Skeletal muscle satellite cell (primary cell): ENCODE measurements at regions not wholly inside any gene's neighbourhood (a gene's known extent, or its start where the extent isn't known, plus 50 kb on each side); places are given as distances from the start of the nearest gene placed in this dataset.
"Not testable (repeated sequence)": the region's sequence is repeated elsewhere in the genome, so short reads cannot be mapped to it uniquely, and the experiment has no call there.

Experiments used
- H3K27me3 ChIP-seq: 2 replicates; pipeline ENCODE4 v1.7.0; 2013; ENCODE audit warnings: low read length; ENCODE audit not compliant: control insufficient read depth, insufficient read depth
- H3K36me3 ChIP-seq: 2 replicates; pipeline ENCODE4 v1.7.0; 2013; ENCODE audit warnings: mild to moderate bottlenecking, control low read depth, low read length; ENCODE audit not compliant: insufficient read depth
- H3K4me1 ChIP-seq: 2 replicates; pipeline ENCODE4 v1.7.0; 2013; ENCODE audit warnings: low read length; ENCODE audit not compliant: control insufficient read depth, insufficient read depth
- H3K4me2 ChIP-seq: 2 replicates; pipeline ENCODE4 v1.7.0; 2013; ENCODE audit warnings: mild to moderate bottlenecking, low read length
- H3K4me3 ChIP-seq: 2 replicates; pipeline ENCODE4 v1.7.0; 2013; ENCODE audit warnings: low read length
- H3K9ac ChIP-seq: 2 replicates; pipeline ENCODE4 v1.7.0; 2013; ENCODE audit warnings: mild to moderate bottlenecking, low read depth, low read length, moderate library complexity
- H3K9me3 ChIP-seq: replicated peaks from 2 replicates; pipeline ENCODE4 v1.7.0; 2013; ENCODE audit warnings: mild to moderate bottlenecking, control low read depth, low read length

DNA sequence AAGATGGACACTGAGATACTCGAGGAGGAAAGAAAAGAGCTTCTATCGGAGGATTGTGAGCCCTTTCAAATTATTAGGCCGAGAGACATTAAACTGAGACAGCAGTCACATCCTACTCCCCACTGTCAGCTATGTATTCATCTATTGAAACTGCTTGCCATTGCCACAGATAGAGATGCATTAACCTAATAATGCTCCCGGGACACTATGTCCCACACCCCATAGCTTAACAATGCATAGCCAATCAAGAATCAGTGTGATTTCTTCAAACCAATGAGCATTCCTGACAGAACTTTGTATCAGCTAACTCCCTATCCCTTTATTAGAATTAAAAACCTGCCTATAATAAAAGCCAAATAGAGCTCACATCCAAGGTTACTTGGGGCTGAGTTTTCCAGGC, 118.1 kb upstream of the NEIL3 start:
- H3K36me3 ChIP-seq = no peaks in the 10 kb centered on the region
- no peaks in the 10 kb centered on the region for H3K4me1 ChIP-seq
- H3K9me3 ChIP-seq = no peaks in the 10 kb centered on the region
- H3K27me3 ChIP-seq = no peaks in the 10 kb centered on the region
- H3K4me3 ChIP-seq = no peak overlapping the region
- no peak overlapping the region for H3K4me2 ChIP-seq
- H3K9ac ChIP-seq = no peak overlapping the region

DNA sequence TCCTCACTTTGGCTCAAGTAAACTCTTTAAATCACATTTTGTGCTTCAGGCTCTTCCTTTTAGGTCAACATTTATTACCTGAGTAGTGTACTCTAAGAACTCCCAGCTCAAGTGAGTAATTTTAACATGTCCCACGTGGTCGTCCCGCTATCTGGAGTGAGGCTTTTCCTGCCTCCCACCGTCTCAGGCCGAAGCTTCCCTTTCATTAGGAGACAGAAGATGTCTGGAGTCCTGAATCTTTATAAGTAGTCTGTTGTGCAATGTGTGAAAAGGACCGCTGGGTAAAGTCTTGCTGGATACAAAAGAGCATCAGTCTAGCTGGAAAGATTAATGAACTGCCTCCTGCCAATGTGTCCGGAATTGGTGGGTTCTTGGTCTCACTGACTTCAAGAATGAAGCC, 117.7 kb upstream of the NEIL3 start:
- no peaks in the 10 kb centered on the region for H3K4me1 ChIP-seq
- H3K4me2 ChIP-seq = no peak overlapping the region
- H3K4me3 ChIP-seq = no peak overlapping the region
- no peaks in the 10 kb centered on the region for H3K27me3 ChIP-seq
- no peaks in the 10 kb centered on the region for H3K36me3 ChIP-seq
- H3K9ac ChIP-seq = no peak overlapping the region
- H3K9me3 ChIP-seq = no peaks in the 10 kb centered on the region

GRCh38 chr4:177193024-177193715, 116.5 kb upstream of the NEIL3 start:
- not testable (repeated sequence) for H3K36me3 ChIP-seq

GRCh38 chr4:177194906-177195305, 114.8 kb upstream of the NEIL3 start:
- Histone ChIP-seq H3K4me1 (no peaks in the 10 kb centered on the region), H3K9ac (no peak overlapping the region), H3K4me2 (no peak overlapping the region), H3K36me3 (no peaks in the 10 kb centered on the region), H3K4me3 (no peak overlapping the region), H3K27me3 (no peaks in the 10 kb centered on the region), H3K9me3 (no peaks in the 10 kb centered on the region)

More at GRCh38 chr4:177193024-177193715, 116.5 kb upstream of the NEIL3 start:
- not testable (repeated sequence) for H3K9ac ChIP-seq, H3K4me2 ChIP-seq, H3K9me3 ChIP-seq, H3K4me3 ChIP-seq, H3K27me3 ChIP-seq, H3K4me1 ChIP-seq

DNA sequence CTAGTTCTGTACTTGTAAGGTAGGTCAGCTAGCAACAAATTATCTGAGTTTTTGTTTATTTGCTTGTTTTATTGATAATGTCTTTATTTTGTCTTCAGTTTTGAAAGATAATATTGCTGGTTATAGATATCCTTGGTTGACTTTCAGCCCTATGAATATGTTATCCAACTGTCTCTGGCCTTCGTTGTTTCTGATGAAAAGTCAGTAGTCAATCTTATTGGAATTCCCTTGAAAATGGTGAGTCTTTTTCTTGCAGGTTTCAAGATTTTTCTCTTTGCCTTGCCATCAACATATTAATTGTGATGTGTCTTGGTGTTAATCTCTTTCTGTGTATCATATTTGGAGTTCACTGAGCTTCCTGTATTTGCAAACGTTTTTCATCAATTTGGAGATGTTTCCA, 113.1 kb upstream of the NEIL3 start:
- H3K4me2 ChIP-seq = no peak overlapping the region
- H3K9ac ChIP-seq = no peak overlapping the region
- H3K4me3 ChIP-seq = no peak overlapping the region
- H3K9me3 ChIP-seq = no peaks in the 10 kb centered on the region
- H3K27me3 ChIP-seq = no peaks in the 10 kb centered on the region
- no peaks in the 10 kb centered on the region for H3K36me3 ChIP-seq
- no peaks in the 10 kb centered on the region for H3K4me1 ChIP-seq

GRCh38 chr4:177201614-177202013, 108.1 kb upstream of the NEIL3 start:
- Histone ChIP-seq H3K4me1 (no peaks in the 10 kb centered on the region), H3K4me3 (no peak overlapping the region), H3K9me3 (no peaks in the 10 kb centered on the region), H3K36me3 (no peaks in the 10 kb centered on the region), H3K27me3 (no peaks in the 10 kb centered on the region), H3K4me2 (no peak overlapping the region), H3K9ac (no peak overlapping the region)

- no peaks in the 10 kb centered on the region for H3K4me1 ChIP-seq
- no peak overlapping the region for H3K9ac ChIP-seq
- H3K4me3 ChIP-seq = no peak overlapping the region
- no peaks in the 10 kb centered on the region for H3K27me3 ChIP-seq
- no peak overlapping the region for H3K4me2 ChIP-seq
- H3K36me3 ChIP-seq = no peaks in the 10 kb centered on the region
- no peaks in the 10 kb centered on the region for H3K9me3 ChIP-seq
Measured at GRCh38 chr4:177204126-177204525, 105.5 kb upstream of the NEIL3 start.

DNA sequence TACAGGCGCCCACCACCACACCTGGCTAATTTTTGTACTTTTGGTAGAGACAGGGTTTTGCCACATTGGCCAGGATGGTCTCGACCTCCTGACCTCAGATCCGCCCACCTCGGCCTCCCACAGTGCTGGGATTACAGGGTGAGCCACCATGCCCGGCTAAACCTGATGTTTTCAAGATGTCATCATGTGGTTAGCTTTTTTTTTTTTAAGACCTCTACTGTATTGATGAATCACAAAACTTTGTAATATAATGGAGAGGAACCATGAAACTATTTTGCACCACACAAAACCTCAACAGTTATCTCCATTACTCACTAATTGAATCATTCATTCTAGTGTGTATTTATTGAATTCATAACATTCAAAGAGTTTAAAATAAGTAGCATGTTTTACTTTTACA, 94.7 kb upstream of the NEIL3 start:
- H3K9ac ChIP-seq = no peak overlapping the region
- no peak overlapping the region for H3K4me3 ChIP-seq
- no peaks in the 10 kb centered on the region for H3K9me3 ChIP-seq
- H3K36me3 ChIP-seq = no peaks in the 10 kb centered on the region
- peaks cover 6% of the 10 kb centered on the region for H3K4me1 ChIP-seq
- H3K4me2 ChIP-seq = no peak overlapping the region
- H3K27me3 ChIP-seq = no peaks in the 10 kb centered on the region

DNA sequence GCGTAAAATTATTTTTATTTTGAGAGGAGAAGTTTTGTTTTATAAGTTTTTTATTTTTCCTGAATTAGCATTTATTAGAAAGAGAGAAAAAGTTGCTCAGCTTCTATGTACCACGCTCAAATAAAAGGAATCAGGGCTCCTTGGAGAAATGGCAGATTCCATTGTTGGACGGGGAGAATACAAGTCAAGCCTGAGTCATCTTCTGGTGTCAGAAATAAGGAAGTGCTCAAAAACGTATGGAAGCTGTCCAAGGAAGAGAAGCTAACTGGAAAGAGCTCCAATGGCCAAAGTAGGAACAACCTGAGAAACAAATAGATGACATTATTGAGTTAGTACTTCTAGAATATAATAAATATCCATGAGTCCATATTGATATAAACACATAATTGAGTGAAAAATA, 89.3 kb upstream of the NEIL3 start:
- Histone ChIP-seq H3K9ac (no peak overlapping the region), H3K4me1 (peaks cover 3% of the 10 kb centered on the region), H3K4me3 (no peak overlapping the region), H3K36me3 (no peaks in the 10 kb centered on the region), H3K9me3 (no peaks in the 10 kb centered on the region), H3K27me3 (no peaks in the 10 kb centered on the region), H3K4me2 (no peak overlapping the region)

- H3K9ac ChIP-seq = no peak overlapping the region
- H3K4me3 ChIP-seq = no peak overlapping the region
- H3K36me3 ChIP-seq = no peaks in the 10 kb centered on the region
- no peaks in the 10 kb centered on the region for H3K4me1 ChIP-seq
- H3K9me3 ChIP-seq = no peaks in the 10 kb centered on the region
- no peak overlapping the region for H3K4me2 ChIP-seq
- no peaks in the 10 kb centered on the region for H3K27me3 ChIP-seq
Measured at GRCh38 chr4:177222781-177223180, 86.9 kb upstream of the NEIL3 start.

DNA sequence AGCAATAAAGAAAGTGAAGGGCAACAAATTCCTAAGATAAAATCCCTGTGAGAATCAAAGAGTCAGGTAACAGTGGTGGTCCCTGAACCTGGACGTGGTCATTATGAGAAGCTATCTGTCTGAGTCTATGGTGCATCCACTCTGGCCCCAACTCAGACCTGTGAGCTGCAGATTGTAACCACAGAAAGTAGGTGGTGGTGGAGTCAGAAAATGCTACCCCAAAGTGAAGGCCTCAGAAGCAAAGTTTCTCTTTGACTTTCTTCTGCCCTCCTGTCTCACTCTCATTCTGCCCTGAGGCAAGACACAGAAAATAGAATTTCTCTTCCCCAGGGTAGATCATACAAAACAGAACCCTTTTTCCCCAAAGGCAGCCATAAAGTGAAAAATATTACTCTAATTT, 84.1 kb upstream of the NEIL3 start:
- Histone ChIP-seq H3K4me3 (no peak overlapping the region), H3K4me2 (no peak overlapping the region), H3K9me3 (no peaks in the 10 kb centered on the region), H3K9ac (no peak overlapping the region), H3K36me3 (no peaks in the 10 kb centered on the region), H3K27me3 (no peaks in the 10 kb centered on the region), H3K4me1 (no peaks in the 10 kb centered on the region)

DNA sequence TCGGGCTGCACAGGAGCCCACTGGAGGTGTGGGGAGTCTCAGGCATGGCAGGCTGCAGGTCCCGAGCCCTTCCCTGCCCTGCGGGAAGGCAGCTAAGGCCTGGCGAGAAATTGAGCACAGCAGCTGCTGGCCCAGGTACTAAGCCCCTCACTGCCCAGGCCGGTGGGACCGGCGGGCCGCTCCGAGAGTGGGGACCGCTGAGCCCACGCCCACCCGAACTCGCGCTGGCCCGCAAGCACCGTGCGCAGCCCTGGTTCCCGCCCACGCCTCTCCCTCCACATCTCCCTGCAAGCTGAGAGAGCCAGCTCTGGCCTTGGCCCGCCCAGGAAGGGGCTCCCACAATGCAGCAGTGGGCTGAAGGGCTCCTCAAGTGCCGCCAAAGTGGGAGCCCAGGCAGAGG, 82.0 kb upstream of the NEIL3 start:
- Histone ChIP-seq H3K36me3 (no peaks in the 10 kb centered on the region), H3K4me1 (no peaks in the 10 kb centered on the region), H3K4me3 (no peak overlapping the region), H3K27me3 (no peaks in the 10 kb centered on the region), H3K9ac (no peak overlapping the region), H3K4me2 (no peak overlapping the region), H3K9me3 (no peaks in the 10 kb centered on the region)
